ENCODE measurements at regions not wholly inside any gene's neighbourhood (a gene's known extent, or its start where the extent isn't known, plus 50 kb on each side); places are given as distances from the start of the nearest gene placed in this dataset.
A peak's percentile ranks its signal among the peaks of the same experiment; 100 is the strongest.

GRCh38 chr9:135339378-135339973 is 140.1 kb upstream of the PPP1R26 start:
- DNase-seq, result peak; percentile 11
- peaks cover 9% of the 10 kb centered on the region for H3K27me3 Mint-ChIP-seq
- H3K36me3 Mint-ChIP-seq, result no peaks in the 10 kb centered on the region
- H3K9me3 Mint-ChIP-seq, result no peaks in the 10 kb centered on the region
- POLR2A ChIA-PET, result no interaction called here
- ATAC-seq (ENCODE audit: low read depth), result no peak
- H3K4me1 Mint-ChIP-seq, result no peaks in the 10 kb centered on the region
- H3K27ac Mint-ChIP-seq, result no peak overlapping the region
- no peak overlapping the region for H3K4me3 Mint-ChIP-seq

GRCh38 chr9:135340143-135340655 is 139.4 kb upstream of the PPP1R26 start:
- H3K27me3 Mint-ChIP-seq, result peaks cover 9% of the 10 kb centered on the region
- no peak overlapping the region for H3K4me3 Mint-ChIP-seq
- POLR2A ChIA-PET, result no interaction called here
- no peak overlapping the region for H3K27ac Mint-ChIP-seq
- no peaks in the 10 kb centered on the region for H3K4me1 Mint-ChIP-seq
- ATAC-seq (ENCODE audit: low read depth), result no peak
- no peak for DNase-seq
- H3K9me3 Mint-ChIP-seq, result no peaks in the 10 kb centered on the region
- H3K36me3 Mint-ChIP-seq, result no peaks in the 10 kb centered on the region

GRCh38 chr9:135340726-135341475 is 138.7 kb upstream of the PPP1R26 start:
- Mint-ChIP-seq H3K36me3 (no peaks in the 10 kb centered on the region), H3K4me1 (no peaks in the 10 kb centered on the region), H3K27ac (no peak overlapping the region), H3K27me3 (peaks cover 9% of the 10 kb centered on the region), H3K4me3 (no peak overlapping the region), H3K9me3 (no peaks in the 10 kb centered on the region)
- POLR2A ChIA-PET, result no interaction called here
- ATAC-seq (ENCODE audit: low read depth) (no peak), DNase-seq (peak; percentile 13)

GRCh38 chr9:135341612-135342169 is 137.9 kb upstream of the PPP1R26 start:
- H3K9me3 Mint-ChIP-seq, result no peaks in the 10 kb centered on the region
- peaks cover 9% of the 10 kb centered on the region for H3K27me3 Mint-ChIP-seq
- peak; percentile 20 for DNase-seq
- POLR2A ChIA-PET, result no interaction called here
- H3K4me3 Mint-ChIP-seq, result no peak overlapping the region
- no peak for ATAC-seq (ENCODE audit: low read depth)
- H3K4me1 Mint-ChIP-seq, result no peaks in the 10 kb centered on the region
- no peak overlapping the region for H3K27ac Mint-ChIP-seq
- H3K36me3 Mint-ChIP-seq, result no peaks in the 10 kb centered on the region

- DNase-seq (peak; percentile 20), ATAC-seq (ENCODE audit: low read depth) (no peak)
- no peaks in the 10 kb centered on the region for H3K4me1 Mint-ChIP-seq
- peaks cover 9% of the 10 kb centered on the region for H3K27me3 Mint-ChIP-seq
- POLR2A ChIA-PET, result no interaction called here
- H3K4me3 Mint-ChIP-seq, result no peak overlapping the region
- no peak overlapping the region for H3K27ac Mint-ChIP-seq
- H3K9me3 Mint-ChIP-seq, result no peaks in the 10 kb centered on the region
- no peaks in the 10 kb centered on the region for H3K36me3 Mint-ChIP-seq
Observed at GRCh38 chr9:135342206-135343130, 137.1 kb upstream of the PPP1R26 start.

- no peak overlapping the region for H3K4me3 Mint-ChIP-seq
- H3K4me1 Mint-ChIP-seq, result no peaks in the 10 kb centered on the region
- POLR2A ChIA-PET, result no interaction called here
- peaks cover 9% of the 10 kb centered on the region for H3K27me3 Mint-ChIP-seq
- H3K27ac Mint-ChIP-seq, result no peak overlapping the region
- ATAC-seq (ENCODE audit: low read depth) (no peak), DNase-seq (no peak)
- H3K36me3 Mint-ChIP-seq, result no peaks in the 10 kb centered on the region
- H3K9me3 Mint-ChIP-seq, result no peaks in the 10 kb centered on the region
Observed at GRCh38 chr9:135343136-135343535, 136.4 kb upstream of the PPP1R26 start.

GRCh38 chr9:135343837-135344522 is 135.6 kb upstream of the PPP1R26 start:
- DNase-seq (peak; percentile 73), ATAC-seq (ENCODE audit: low read depth) (peak; percentile 60)
- Mint-ChIP-seq H3K4me3 (no peak overlapping the region), H3K27me3 (peaks cover 8% of the 10 kb centered on the region), H3K36me3 (no peaks in the 10 kb centered on the region), H3K27ac (no peak overlapping the region), H3K9me3 (no peaks in the 10 kb centered on the region), H3K4me1 (no peaks in the 10 kb centered on the region)
- POLR2A ChIA-PET, result no interaction called here

GRCh38 chr9:135344523-135344901 is 135.1 kb upstream of the PPP1R26 start:
- Mint-ChIP-seq H3K4me3 (no peak overlapping the region), H3K27ac (no peak overlapping the region), H3K9me3 (no peaks in the 10 kb centered on the region), H3K27me3 (peaks cover 7% of the 10 kb centered on the region), H3K4me1 (no peaks in the 10 kb centered on the region), H3K36me3 (no peaks in the 10 kb centered on the region)
- DNase-seq, result no peak
- ATAC-seq (ENCODE audit: low read depth), result no peak
- POLR2A ChIA-PET, result no interaction called here

GRCh38 chr9:135344915-135345500 is 134.6 kb upstream of the PPP1R26 start:
- H3K27me3 Mint-ChIP-seq, result peaks cover 4% of the 10 kb centered on the region

GRCh38 chr9:135345775-135346433 is 133.7 kb upstream of the PPP1R26 start:
- no peaks in the 10 kb centered on the region for H3K27me3 Mint-ChIP-seq
- no peaks in the 10 kb centered on the region for H3K4me1 Mint-ChIP-seq
- no peak overlapping the region for H3K27ac Mint-ChIP-seq
- POLR2A ChIA-PET, result no interaction called here
- no peak for DNase-seq
- H3K36me3 Mint-ChIP-seq, result no peaks in the 10 kb centered on the region
- no peaks in the 10 kb centered on the region for H3K9me3 Mint-ChIP-seq
- no peak for ATAC-seq (ENCODE audit: low read depth)
- H3K4me3 Mint-ChIP-seq, result no peak overlapping the region

More at GRCh38 chr9:135344915-135345500, 134.6 kb upstream of the PPP1R26 start:
- DNase-seq, result no peak
- Mint-ChIP-seq H3K4me3 (no peak overlapping the region), H3K9me3 (no peaks in the 10 kb centered on the region), H3K4me1 (no peaks in the 10 kb centered on the region), H3K36me3 (no peaks in the 10 kb centered on the region), H3K27ac (no peak overlapping the region)
- POLR2A ChIA-PET, result no interaction called here
- no peak for ATAC-seq (ENCODE audit: low read depth)

GRCh38 chr9:135346438-135347050 is 133.0 kb upstream of the PPP1R26 start:
- Mint-ChIP-seq H3K4me3 (no peak overlapping the region), H3K9me3 (no peaks in the 10 kb centered on the region), H3K4me1 (no peaks in the 10 kb centered on the region), H3K27ac (no peak overlapping the region), H3K36me3 (no peaks in the 10 kb centered on the region), H3K27me3 (no peaks in the 10 kb centered on the region)
- POLR2A ChIA-PET, result no interaction called here
- DNase-seq, result no peak
- no peak for ATAC-seq (ENCODE audit: low read depth)

GRCh38 chr9:135347461-135347860 is 132.1 kb upstream of the PPP1R26 start:
- no peak overlapping the region for H3K4me3 Mint-ChIP-seq
- H3K27ac Mint-ChIP-seq, result no peak overlapping the region
- H3K9me3 Mint-ChIP-seq, result no peaks in the 10 kb centered on the region
- POLR2A ChIA-PET, result no interaction called here
- DNase-seq (no peak), ATAC-seq (ENCODE audit: low read depth) (no peak)
- no peaks in the 10 kb centered on the region for H3K36me3 Mint-ChIP-seq
- H3K27me3 Mint-ChIP-seq, result no peaks in the 10 kb centered on the region
- no peaks in the 10 kb centered on the region for H3K4me1 Mint-ChIP-seq
